ENCODE measurements at regions not wholly inside any gene's neighbourhood (a gene's known extent, or its start where the extent isn't known, plus 50 kb on each side); places are given as distances from the start of the nearest gene placed in this dataset.

GRCh38 chr7:41331194-41331593, 371.7 kb downstream of the INHBA start (continued):
- TF ChIP-seq GABPA (IDR thresholded peaks at IDR 0.05; ENCODE audit: low read depth) (no peak), TAF1 (IDR thresholded peaks at IDR 0.05; ENCODE audit: borderline replicate concordance, low read depth, low read length) (no peak), HDGF (IDR thresholded peaks at IDR 0.05) (no peak), PAX8 (IDR thresholded peaks at IDR 0.05) (no peak), CHD4 (IDR thresholded peaks at IDR 0.05) (no peak)

- Histone ChIP-seq H3K27ac (ENCODE audit: control insufficient read depth, insufficient read depth) (no peak overlapping the region), H3K27me3 (replicated peaks in 1 of 2; ENCODE audit: control insufficient read depth in 2 of 2, insufficient read depth in 2 of 2, low read length in 1 of 2) (no peaks in the 10 kb centered on the region), H3K9me3 (replicated peaks; ENCODE audit: control insufficient read depth, insufficient read depth, low read length) (no peaks in the 10 kb centered on the region), H2AFZ (ENCODE audit: control insufficient read depth, low read depth, low read length) (no peak overlapping the region), H3K4me2 (ENCODE audit: control insufficient read depth, insufficient read depth) (no peak overlapping the region), H3K36me3 (ENCODE audit: control insufficient read depth in 2 of 2, insufficient read depth in 2 of 2, low read length in 1 of 2) (no peaks in the 10 kb centered on the region), H3K79me2 (ENCODE audit: control insufficient read depth, insufficient read depth, low read length) (no peaks in the 10 kb centered on the region), H3K4me1 (ENCODE audit: control insufficient read depth, insufficient read depth, low read length) (no peaks in the 10 kb centered on the region), H4K20me1 (ENCODE audit: control insufficient read depth, insufficient read depth) (no peaks in the 10 kb centered on the region), H3K4me3 (no peak overlapping the region), H3K9ac (ENCODE audit: control insufficient read depth, insufficient read depth, low read length) (no peak overlapping the region)
- ChIA-PET CTCF (interaction anchor here (0.6 to 1.0 kb wide), 2 partner anchors 9 to 19 kb away, joined by 3 to 5 read pairs; no protein-coding TSS in a partner anchor), RAD21 (ENCODE audit: unreplicated experiment) (no interaction called here), SMC1A (ENCODE audit: uncharacterized antibody, unreplicated experiment) (no interaction called here), POLR2A (no interaction called here)
- in situ Hi-C loops (cut with MboI) (no loop called here), intact Hi-C loops (cut with micrococcal nuclease; ENCODE audit: unreplicated experiment) (no loop called here)
- no TSS peak for BruUV-seq (replicated peaks)
- no peak for ATAC-seq
- no peak for DNase-seq (ENCODE audit: low read depth, low spot score)
- no peak for FAIRE-seq
- 0% methylated on average over 3 of the region's 3 CpGs for WGBS (ENCODE audit: insufficient coverage, insufficient replicate concordance, low lambda C conversion rate, missing lambda C conversion rate)
- TF ChIP-seq USF2 (IDR thresholded peaks at IDR 0.05; ENCODE audit: borderline replicate concordance, low read depth, low read length) (no peak), HDGF (IDR thresholded peaks at IDR 0.05) (no peak), BCL11A (IDR thresholded peaks at IDR 0.05; ENCODE audit: low read depth, low read length) (no peak), RUNX3 (IDR thresholded peaks at IDR 0.05; ENCODE audit: low read length) (no peak), ZBTB40 (IDR thresholded peaks at IDR 0.05; ENCODE audit: borderline replicate concordance) (no peak), PKNOX1 (IDR thresholded peaks at IDR 0.05) (no peak), STAT1 (conservative IDR thresholded peaks at IDR 0.05) (no peak), YBX1 (IDR thresholded peaks at IDR 0.05) (no peak), ZBTB4 (CRISPR knock-in tag; IDR thresholded peaks at IDR 0.05) (no peak)
These were observed 374.3 kb downstream of the INHBA start for GRCh38 chr7:41328544-41328943.

Measured in GM12878 (cell line).